MM.1S (cell line): ENCODE measurements at regions not wholly inside any gene's neighbourhood (a gene's known extent, or its start where the extent isn't known, plus 50 kb on each side); places are given as distances from the start of the nearest gene placed in this dataset.

Source experiments
- DNase-seq: peaks from one replicate; pipeline ENCODE4 v3.0.0-alpha.2; 2015
- H2AFZ ChIP-seq: fragments of 300-600 bp; sonication (generic); 2 replicates; pipeline ENCODE4 v1.6.0; 2016; ENCODE audit warnings: antibody characterized with exemption, low read length
- H3F3A ChIP-seq: fragments of 300-600 bp; sonication (generic); 2 replicates; pipeline ENCODE4 v1.6.1; 2016; ENCODE audit warnings: mild to moderate bottlenecking, antibody characterized with exemption, low read length, moderate library complexity, mixed read lengths; ENCODE audit not compliant: insufficient read depth
- H3K27ac ChIP-seq: fragments of 300-600 bp; sonication (generic); 2 replicates; pipeline ENCODE4 v1.5.1; 2016; ENCODE audit warnings: mild to moderate bottlenecking, low read length
- H3K27me3 ChIP-seq: fragments of 300-600 bp; sonication (generic); replicated peaks from 2 replicates; pipeline ENCODE4 v1.6.0; 2016; ENCODE audit warnings: low read length; ENCODE audit not compliant: insufficient read depth
- H3K36me3 ChIP-seq: fragments of 300-600 bp; sonication (generic); replicated peaks from 2 replicates; pipeline ENCODE4 v1.6.1; 2016; ENCODE audit warnings: mild to moderate bottlenecking, low read length, mixed read lengths; ENCODE audit not compliant: insufficient read depth
- H3K4me1 ChIP-seq: fragments of 300-600 bp; sonication (generic); 2 replicates; pipeline ENCODE4 v1.6.1; 2016; ENCODE audit warnings: low read length, mixed read lengths
- H3K4me2 ChIP-seq: fragments of 300-600 bp; sonication (generic); 2 replicates; pipeline ENCODE4 v1.6.0; 2016; ENCODE audit warnings: low read depth, low read length
- H3K4me3 ChIP-seq: fragments of 300-600 bp; sonication (generic); 2 replicates; pipeline ENCODE4 v1.5.1; 2016; ENCODE audit warnings: low read length, mixed read lengths
- H3K79me2 ChIP-seq: fragments of 300-600 bp; sonication (generic); 2 replicates; pipeline ENCODE4 v1.6.1; 2016; ENCODE audit warnings: mixed run types, low read length, mixed read lengths
- H3K9ac ChIP-seq: fragments of 300-600 bp; sonication (generic); 2 replicates; pipeline ENCODE4 v1.6.1; 2016; ENCODE audit warnings: low read length, mixed read lengths
- H3K9me2 ChIP-seq: fragments of 300-600 bp; sonication (generic); replicated peaks from 2 replicates; pipeline ENCODE4 v1.6.1; 2016; ENCODE audit warnings: mild to moderate bottlenecking, low read length, mixed read lengths; ENCODE audit not compliant: insufficient read depth
- H3K9me3 ChIP-seq: fragments of 300-600 bp; sonication (generic); replicated peaks from 2 replicates; pipeline ENCODE4 v1.6.1; 2016; ENCODE audit warnings: mild to moderate bottlenecking, low read length, mixed read lengths; ENCODE audit not compliant: insufficient read depth
- H4K20me1 ChIP-seq: fragments of 300-600 bp; sonication (generic); 2 replicates; pipeline ENCODE4 v1.6.1; 2016; ENCODE audit warnings: mild to moderate bottlenecking, low read length, moderate library complexity, mixed read lengths; ENCODE audit not compliant: insufficient read depth
- EZH2 ChIP-seq: fragments of 300-600 bp; sonication (generic); optimal IDR thresholded peaks from 2 replicates; pipeline ENCODE3; 2017; ENCODE audit warnings: low read depth, mild to moderate bottlenecking, antibody characterized with exemption, low read length, mixed read lengths
- EZH2phosphoT487 ChIP-seq: fragments of 300-600 bp; sonication (generic); IDR thresholded peaks from 2 replicates; pipeline ENCODE4 v1.6.1; 2018; ENCODE audit warnings: antibody characterized with exemption, low read length
- TF ChIP-seq, protein P1 (sequence below): fragments of 300-600 bp; sonication (generic); IDR thresholded peaks from 2 replicates; pipeline ENCODE4 v1.5.1; 2016; ENCODE audit warnings: antibody characterized with exemption, low read length, mixed read lengths

DNA sequence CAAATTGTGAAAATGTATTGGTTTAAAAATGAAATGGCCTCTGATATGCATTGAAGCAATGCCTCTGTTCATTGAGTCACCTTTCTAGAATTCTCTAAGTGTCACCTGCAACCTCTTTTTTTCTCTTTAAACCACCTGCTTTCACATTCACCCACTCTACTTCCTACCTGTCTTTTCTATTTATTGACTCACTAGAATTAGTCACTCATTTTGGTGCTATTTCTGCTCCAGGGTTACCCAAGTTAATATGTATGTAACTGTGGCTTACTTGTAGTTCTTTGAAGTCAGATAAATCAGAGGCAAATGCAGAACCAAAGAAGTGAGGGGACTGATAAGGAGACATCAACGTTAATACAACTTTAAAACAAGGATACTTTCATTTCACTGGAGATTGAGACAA, 674.7 kb downstream of the CCSER2 start:
- Histone ChIP-seq H2AFZ (no peak overlapping the region), H3K4me2 (peak overlapping the region; percentile 3; the same call in 1 of the 2 replicates), H3K27ac (no peak overlapping the region), H3K4me3 (no peak overlapping the region), H3K9me3 (no peaks in the 10 kb centered on the region), H3K9ac (no peak overlapping the region), H3K4me1 (peaks cover 20% of the 10 kb centered on the region), H3K27me3 (no peaks in the 10 kb centered on the region), H4K20me1 (no peaks in the 10 kb centered on the region), H3K36me3 (no peaks in the 10 kb centered on the region), H3F3A (0 out of 2 replicates have a peak, but pooled peaks cover 3% of the 10 kb centered on the region), H3K9me2 (no peaks in the 10 kb centered on the region), H3K79me2 (no peaks in the 10 kb centered on the region)
- TF ChIP-seq, protein P1, sequence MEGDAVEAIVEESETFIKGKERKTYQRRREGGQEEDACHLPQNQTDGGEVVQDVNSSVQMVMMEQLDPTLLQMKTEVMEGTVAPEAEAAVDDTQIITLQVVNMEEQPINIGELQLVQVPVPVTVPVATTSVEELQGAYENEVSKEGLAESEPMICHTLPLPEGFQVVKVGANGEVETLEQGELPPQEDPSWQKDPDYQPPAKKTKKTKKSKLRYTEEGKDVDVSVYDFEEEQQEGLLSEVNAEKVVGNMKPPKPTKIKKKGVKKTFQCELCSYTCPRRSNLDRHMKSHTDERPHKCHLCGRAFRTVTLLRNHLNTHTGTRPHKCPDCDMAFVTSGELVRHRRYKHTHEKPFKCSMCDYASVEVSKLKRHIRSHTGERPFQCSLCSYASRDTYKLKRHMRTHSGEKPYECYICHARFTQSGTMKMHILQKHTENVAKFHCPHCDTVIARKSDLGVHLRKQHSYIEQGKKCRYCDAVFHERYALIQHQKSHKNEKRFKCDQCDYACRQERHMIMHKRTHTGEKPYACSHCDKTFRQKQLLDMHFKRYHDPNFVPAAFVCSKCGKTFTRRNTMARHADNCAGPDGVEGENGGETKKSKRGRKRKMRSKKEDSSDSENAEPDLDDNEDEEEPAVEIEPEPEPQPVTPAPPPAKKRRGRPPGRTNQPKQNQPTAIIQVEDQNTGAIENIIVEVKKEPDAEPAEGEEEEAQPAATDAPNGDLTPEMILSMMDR: no peak
- TF ChIP-seq EZH2 (no peak), EZH2phosphoT487 (no peak)
- DNase-seq: peak; percentile 56

DNA sequence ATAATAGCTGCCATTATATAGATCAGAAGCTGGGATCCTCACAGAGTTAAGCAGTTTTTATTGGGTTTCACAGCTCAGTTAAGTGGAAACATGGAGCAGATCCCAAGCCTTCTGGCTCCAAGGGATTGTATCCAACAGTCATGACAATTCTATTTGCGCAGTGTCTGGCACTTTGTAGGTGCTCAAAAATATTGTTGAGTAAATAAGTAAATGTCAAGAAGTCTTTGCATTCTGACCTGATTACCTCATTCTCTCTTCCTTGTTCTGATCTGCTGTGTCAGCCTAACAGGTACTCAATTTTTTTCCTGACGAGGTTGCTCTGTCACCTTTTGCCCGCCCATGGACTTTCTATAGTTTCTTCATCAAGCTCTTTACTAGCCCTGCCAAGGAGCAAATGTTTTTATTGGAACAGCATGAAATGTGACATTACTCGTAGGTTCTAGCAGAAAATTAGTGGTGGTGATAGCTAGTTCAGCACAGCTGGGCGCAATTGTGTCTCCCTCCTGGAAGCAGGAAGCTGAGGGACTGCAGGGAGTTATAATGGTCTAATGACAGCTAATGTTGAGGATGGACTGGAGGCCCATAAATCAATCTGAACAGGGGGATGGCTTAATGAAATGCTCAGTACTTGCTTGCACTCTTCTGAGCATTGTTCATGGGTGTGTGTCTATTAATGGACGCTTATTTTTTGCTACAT, 680.2 kb downstream of the CCSER2 start:
- H3F3A ChIP-seq: 0 out of 2 replicates have a peak, but pooled peaks cover 3% of the 10 kb centered on the region
- no peak for DNase-seq
- no peaks in the 10 kb centered on the region for H3K9me3 ChIP-seq
- H3K9ac ChIP-seq: no peak overlapping the region
- no peaks in the 10 kb centered on the region for H3K9me2 ChIP-seq
- H3K36me3 ChIP-seq: no peaks in the 10 kb centered on the region
- no peaks in the 10 kb centered on the region for H3K27me3 ChIP-seq
- H4K20me1 ChIP-seq: no peaks in the 10 kb centered on the region
- H3K27ac ChIP-seq: no peak overlapping the region
- no peak overlapping the region for H3K4me2 ChIP-seq
- H2AFZ ChIP-seq: no peak overlapping the region
- H3K4me1 ChIP-seq: peaks cover 11% of the 10 kb centered on the region
- no peak overlapping the region for H3K4me3 ChIP-seq
- TF ChIP-seq, protein P1: no peak
- TF ChIP-seq EZH2phosphoT487: no peak
- no peak for TF ChIP-seq EZH2
- H3K79me2 ChIP-seq: no peaks in the 10 kb centered on the region

DNA sequence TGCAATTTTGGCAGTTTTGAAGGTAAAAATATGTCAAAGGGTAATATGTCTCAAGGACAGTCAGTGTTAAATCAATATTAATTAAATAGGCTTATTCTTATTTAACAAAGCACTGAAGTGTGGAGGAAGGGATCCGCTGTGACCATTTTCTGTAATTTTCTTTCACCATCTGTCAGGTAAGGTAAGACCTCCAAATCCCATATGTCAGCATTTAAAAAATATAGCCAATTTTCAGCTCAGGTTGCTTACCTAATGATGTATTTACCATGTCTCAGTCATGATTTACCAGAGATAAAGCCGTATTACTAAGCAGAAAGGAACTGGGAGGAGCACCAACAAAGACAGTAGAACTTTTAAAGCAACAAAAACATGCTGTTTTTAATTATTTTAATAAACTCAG, 683.9 kb downstream of the CCSER2 start:
- no peaks in the 10 kb centered on the region for H3K9me2 ChIP-seq
- H3K27ac ChIP-seq: no peak overlapping the region
- H3K27me3 ChIP-seq: no peaks in the 10 kb centered on the region
- H3K4me2 ChIP-seq: no peak overlapping the region
- no peaks in the 10 kb centered on the region for H3K36me3 ChIP-seq
- no peak for TF ChIP-seq EZH2
- TF ChIP-seq, protein P1: no peak
- TF ChIP-seq EZH2phosphoT487: no peak
- no peaks in the 10 kb centered on the region for H3K79me2 ChIP-seq
- H3K9me3 ChIP-seq: no peaks in the 10 kb centered on the region
- H3F3A ChIP-seq: no peaks in the 10 kb centered on the region
- DNase-seq: no peak
- H2AFZ ChIP-seq: no peak overlapping the region
- H3K9ac ChIP-seq: no peak overlapping the region
- H4K20me1 ChIP-seq: no peaks in the 10 kb centered on the region
- H3K4me1 ChIP-seq: no peaks in the 10 kb centered on the region
- no peak overlapping the region for H3K4me3 ChIP-seq
